ENCODE measurements at regions not wholly inside any gene's neighbourhood (a gene's known extent, or its start where the extent isn't known, plus 50 kb on each side); places are given as distances from the start of the nearest gene placed in this dataset.

DNA sequence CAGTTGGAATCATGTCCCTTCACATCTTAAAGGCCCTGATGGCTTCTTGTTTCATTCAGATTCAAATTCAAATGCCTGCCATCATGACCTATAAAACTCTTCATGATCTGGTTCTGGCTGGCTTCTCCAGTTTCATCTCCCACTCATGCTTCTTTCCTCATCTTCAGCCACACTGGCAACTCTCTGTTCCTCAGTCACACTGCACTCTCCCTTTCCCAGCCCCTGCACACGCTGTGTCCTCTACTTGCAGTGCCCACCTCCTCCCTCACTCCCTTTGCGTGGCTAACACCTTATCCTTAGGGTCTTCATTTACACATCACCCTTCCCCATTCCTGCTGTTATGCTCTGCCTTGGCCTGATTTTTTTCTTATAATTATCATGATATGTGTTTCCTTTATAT is 120.6 kb upstream of the LMO4 start:
- TF ChIP-seq, protein P1, sequence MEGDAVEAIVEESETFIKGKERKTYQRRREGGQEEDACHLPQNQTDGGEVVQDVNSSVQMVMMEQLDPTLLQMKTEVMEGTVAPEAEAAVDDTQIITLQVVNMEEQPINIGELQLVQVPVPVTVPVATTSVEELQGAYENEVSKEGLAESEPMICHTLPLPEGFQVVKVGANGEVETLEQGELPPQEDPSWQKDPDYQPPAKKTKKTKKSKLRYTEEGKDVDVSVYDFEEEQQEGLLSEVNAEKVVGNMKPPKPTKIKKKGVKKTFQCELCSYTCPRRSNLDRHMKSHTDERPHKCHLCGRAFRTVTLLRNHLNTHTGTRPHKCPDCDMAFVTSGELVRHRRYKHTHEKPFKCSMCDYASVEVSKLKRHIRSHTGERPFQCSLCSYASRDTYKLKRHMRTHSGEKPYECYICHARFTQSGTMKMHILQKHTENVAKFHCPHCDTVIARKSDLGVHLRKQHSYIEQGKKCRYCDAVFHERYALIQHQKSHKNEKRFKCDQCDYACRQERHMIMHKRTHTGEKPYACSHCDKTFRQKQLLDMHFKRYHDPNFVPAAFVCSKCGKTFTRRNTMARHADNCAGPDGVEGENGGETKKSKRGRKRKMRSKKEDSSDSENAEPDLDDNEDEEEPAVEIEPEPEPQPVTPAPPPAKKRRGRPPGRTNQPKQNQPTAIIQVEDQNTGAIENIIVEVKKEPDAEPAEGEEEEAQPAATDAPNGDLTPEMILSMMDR (IDR thresholded peaks at IDR 0.05), result no peak
- no peak for TF ChIP-seq POLR2A (IDR thresholded peaks at IDR 0.05)
